HEK293 (cell line): ENCODE measurements at regions not wholly inside any gene's neighbourhood (a gene's known extent, or its start where the extent isn't known, plus 50 kb on each side); places are given as distances from the start of the nearest gene placed in this dataset.

ENCODE experiments used
- CTCF ChIA-PET: fragments of 350-600 bp; formaldehyde crosslinking; extraction: SDS; loops from one replicate; lab custom pipeline; 2021; ENCODE audit warnings: antibody characterized with exemption; lab: Yijun Ruan, JAX
- POLR2A ChIA-PET: fragments of 300-600 bp; formaldehyde crosslinking; extraction: SDS; loops from one replicate; lab custom pipeline; 2020; ENCODE audit warnings: antibody characterized with exemption, inconsistent platforms; lab: Yijun Ruan, JAX
- H3K27ac ChIP-seq: fragments of 200-500 bp; sonication (Bioruptor generic); 2 replicates; pipeline ENCODE4 v1.5.1; 2014; ENCODE audit warnings: low read depth, low read length, control low read depth, inconsistent platforms; ENCODE audit errors: extremely low read depth
- H3K36me3 ChIP-seq, 2 experiments: fragments of 200-500 bp in 1 of 2; sonication (Bioruptor generic) in 1 of 2; 1 replicate in 1 of 2; 2 replicates in 1 of 2; pipeline ENCODE4 v1.5.1; 2014 to 2017; ENCODE audit warnings: inconsistent platforms in 2 of 2, low read length in 2 of 2; ENCODE audit not compliant: control insufficient read depth in 2 of 2, insufficient read depth in 1 of 2
- H3K4me1 ChIP-seq: fragments of 200-500 bp; sonication (Bioruptor generic); 2 replicates; pipeline ENCODE4 v1.5.1; 2014; ENCODE audit warnings: mild to moderate bottlenecking, low read length, inconsistent platforms; ENCODE audit not compliant: control insufficient read depth, insufficient read depth
- H3K4me3 ChIP-seq: 2 replicates; pipeline ENCODE4 v1.5.1; 2011; ENCODE audit warnings: low read depth, mild to moderate bottlenecking, control low read depth, low read length, moderate library complexity
- H3K9me3 ChIP-seq: fragments of 200-500 bp; sonication (Bioruptor generic); 2 replicates; pipeline ENCODE4 v1.5.1; 2014; ENCODE audit warnings: low read depth, low read length, inconsistent platforms; ENCODE audit not compliant: control insufficient read depth, insufficient read depth
- BCL11A ChIP-seq: fragments of 450-650 bp; formaldehyde crosslinking; IDR thresholded peaks from 2 replicates; pipeline ENCODE4 v1.5.1; 2016; ENCODE audit warnings: low read depth, missing biosample characterization, missing genetic modification characterization
- HOXD13 ChIP-seq: sonication (generic); formaldehyde crosslinking; IDR thresholded peaks from 2 replicates; pipeline ENCODE4 v1.8.0; 2022; ENCODE audit warnings: missing genetic modification reagents, borderline replicate concordance
- KLF1 ChIP-seq: fragments of 450-650 bp; formaldehyde crosslinking; IDR thresholded peaks from 2 replicates; pipeline ENCODE4 v1.5.1; 2016; ENCODE audit warnings: missing biosample characterization, missing genetic modification characterization
- KLF16 ChIP-seq: fragments of 450-650 bp; formaldehyde crosslinking; IDR thresholded peaks from 2 replicates; pipeline ENCODE4 v1.5.1; 2017; ENCODE audit warnings: missing biosample characterization, missing genetic modification characterization
- REPIN1 ChIP-seq: fragments of 450-650 bp; formaldehyde crosslinking; IDR thresholded peaks from 2 replicates; pipeline ENCODE4 v1.5.1; 2017; ENCODE audit warnings: missing biosample characterization, missing genetic modification characterization, low read depth
- SP2 ChIP-seq: fragments of 450-650 bp; formaldehyde crosslinking; IDR thresholded peaks from 2 replicates; pipeline ENCODE4 v1.5.1; 2016; ENCODE audit warnings: missing biosample characterization, missing genetic modification characterization
- YY2 ChIP-seq: fragments of 450-650 bp; formaldehyde crosslinking; IDR thresholded peaks from 2 replicates; pipeline ENCODE4 v1.5.1; 2016; ENCODE audit warnings: missing biosample characterization, missing genetic modification characterization
- ZEB2 ChIP-seq: fragments of 450-650 bp; formaldehyde crosslinking; IDR thresholded peaks from 2 replicates; pipeline ENCODE4 v1.5.1; 2016; ENCODE audit warnings: missing biosample characterization, missing genetic modification characterization
- ZNF138 ChIP-seq: fragments of 450-650 bp; formaldehyde crosslinking; IDR thresholded peaks from 2 replicates; pipeline ENCODE4 v1.5.1; 2016; ENCODE audit warnings: missing biosample characterization, missing genetic modification characterization, borderline replicate concordance
- ZNF155 ChIP-seq: fragments of 450-650 bp; formaldehyde crosslinking; IDR thresholded peaks from 2 replicates; pipeline ENCODE4 v1.5.1; 2016; ENCODE audit warnings: missing biosample characterization, missing genetic modification characterization
- ZNF211 ChIP-seq: fragments of 450-650 bp; formaldehyde crosslinking; IDR thresholded peaks from 2 replicates; pipeline ENCODE4 v1.5.1; 2016; ENCODE audit warnings: low read depth, missing biosample characterization, missing genetic modification characterization
- ZNF292 ChIP-seq: fragments of 450-650 bp; formaldehyde crosslinking; IDR thresholded peaks from 2 replicates; pipeline ENCODE4 v1.5.1; 2016; ENCODE audit warnings: low read depth, missing biosample characterization, missing genetic modification characterization, borderline replicate concordance
- ZNF341 ChIP-seq: fragments of 450-650 bp; formaldehyde crosslinking; IDR thresholded peaks from 2 replicates; pipeline ENCODE4; 2016; ENCODE audit warnings: low read depth, missing biosample characterization, missing genetic modification characterization
- ZNF350 ChIP-seq: fragments of 450-650 bp; formaldehyde crosslinking; IDR thresholded peaks from 2 replicates; pipeline ENCODE4 v1.5.0; 2017; ENCODE audit warnings: missing biosample characterization, mild to moderate bottlenecking, missing genetic modification characterization
- ZNF366 ChIP-seq: fragments of 450-650 bp; formaldehyde crosslinking; conservative IDR thresholded peaks from 2 replicates; pipeline ENCODE4 v1.5.1; 2016; ENCODE audit warnings: missing biosample characterization, missing genetic modification characterization
- ZNF416 ChIP-seq: fragments of 450-650 bp; formaldehyde crosslinking; IDR thresholded peaks from 2 replicates; pipeline ENCODE4 v1.5.1; 2016; ENCODE audit warnings: missing biosample characterization, missing genetic modification characterization
- ZNF473 ChIP-seq: fragments of 450-650 bp; formaldehyde crosslinking; IDR thresholded peaks from 2 replicates; pipeline ENCODE4 v1.5.1; 2017; ENCODE audit warnings: missing biosample characterization, missing genetic modification characterization
- ZNF548 ChIP-seq: fragments of 450-650 bp; formaldehyde crosslinking; IDR thresholded peaks from 2 replicates; pipeline ENCODE4 v1.5.1; 2016; ENCODE audit warnings: missing biosample characterization, missing genetic modification characterization
- ZNF626 ChIP-seq: fragments of 450-650 bp; sonication (Bioruptor Pico); formaldehyde crosslinking; IDR thresholded peaks from 2 replicates; pipeline ENCODE4 v1.5.1; 2018; ENCODE audit warnings: missing biosample characterization, missing genetic modification characterization, inconsistent platforms
- ZNF629 ChIP-seq: fragments of 450-650 bp; formaldehyde crosslinking; IDR thresholded peaks from 2 replicates; pipeline ENCODE4 v1.5.1; 2017; ENCODE audit warnings: missing biosample characterization, missing genetic modification characterization
- ZNF670 ChIP-seq: fragments of 450-650 bp; formaldehyde crosslinking; IDR thresholded peaks from 2 replicates; pipeline ENCODE4 v1.5.1; 2016; ENCODE audit warnings: missing biosample characterization, missing genetic modification characterization, low read depth
- ZNF701 ChIP-seq: fragments of 450-650 bp; formaldehyde crosslinking; IDR thresholded peaks from 2 replicates; pipeline ENCODE4 v1.5.1; 2016; ENCODE audit warnings: missing biosample characterization, missing genetic modification characterization
- ZNF777 ChIP-seq: fragments of 450-650 bp; formaldehyde crosslinking; IDR thresholded peaks from 2 replicates; pipeline ENCODE4 v1.5.1; 2017; ENCODE audit warnings: missing biosample characterization, missing genetic modification characterization, borderline replicate concordance
- ZNF791 ChIP-seq: fragments of 450-650 bp; formaldehyde crosslinking; IDR thresholded peaks from 2 replicates; pipeline ENCODE4 v1.5.1; 2016; ENCODE audit warnings: missing biosample characterization, missing genetic modification characterization
- ZNF837 ChIP-seq: fragments of 450-650 bp; formaldehyde crosslinking; IDR thresholded peaks from 2 replicates; pipeline ENCODE4 v1.5.1; 2016; ENCODE audit warnings: missing biosample characterization, missing genetic modification characterization
- ZSCAN16 ChIP-seq: fragments of 450-650 bp; formaldehyde crosslinking; IDR thresholded peaks from 2 replicates; pipeline ENCODE4 v1.5.1; 2016; ENCODE audit warnings: missing biosample characterization, missing genetic modification characterization
- ZSCAN30 ChIP-seq: fragments of 450-650 bp; IDR thresholded peaks from 2 replicates; pipeline ENCODE4 v1.5.1; 2018; ENCODE audit warnings: missing biosample characterization, mild to moderate bottlenecking, missing genetic modification characterization, moderate library complexity
- ZXDB ChIP-seq: fragments of 450-650 bp; formaldehyde crosslinking; IDR thresholded peaks from 2 replicates; pipeline ENCODE4 v1.5.1; 2016; ENCODE audit warnings: missing biosample characterization, missing genetic modification characterization
- TF ChIP-seq, protein P1 (sequence below): fragments of 450-650 bp; formaldehyde crosslinking; IDR thresholded peaks from 2 replicates; pipeline ENCODE4 v1.5.1; 2016; ENCODE audit warnings: missing biosample characterization, missing genetic modification characterization
- TF ChIP-seq, protein P2 (sequence below): fragments of 450-650 bp; formaldehyde crosslinking; IDR thresholded peaks from 2 replicates; pipeline ENCODE4 v1.5.1; 2016; ENCODE audit warnings: missing biosample characterization, missing genetic modification characterization
- TF ChIP-seq, protein P3 (sequence below): fragments of 450-650 bp; IDR thresholded peaks from 2 replicates; pipeline ENCODE4 v1.5.1; 2018; ENCODE audit warnings: missing biosample characterization, mild to moderate bottlenecking, missing genetic modification characterization
- TF ChIP-seq, protein P4 (sequence below): fragments of 450-650 bp; formaldehyde crosslinking; IDR thresholded peaks from 2 replicates; pipeline ENCODE4 v1.5.1; 2016; ENCODE audit warnings: missing biosample characterization, missing genetic modification characterization, low read depth
- TF ChIP-seq, protein P5 (sequence below): fragments of 450-650 bp; formaldehyde crosslinking; IDR thresholded peaks from 2 replicates; pipeline ENCODE4 v1.5.1; 2017; ENCODE audit warnings: missing biosample characterization, missing genetic modification characterization

DNA sequence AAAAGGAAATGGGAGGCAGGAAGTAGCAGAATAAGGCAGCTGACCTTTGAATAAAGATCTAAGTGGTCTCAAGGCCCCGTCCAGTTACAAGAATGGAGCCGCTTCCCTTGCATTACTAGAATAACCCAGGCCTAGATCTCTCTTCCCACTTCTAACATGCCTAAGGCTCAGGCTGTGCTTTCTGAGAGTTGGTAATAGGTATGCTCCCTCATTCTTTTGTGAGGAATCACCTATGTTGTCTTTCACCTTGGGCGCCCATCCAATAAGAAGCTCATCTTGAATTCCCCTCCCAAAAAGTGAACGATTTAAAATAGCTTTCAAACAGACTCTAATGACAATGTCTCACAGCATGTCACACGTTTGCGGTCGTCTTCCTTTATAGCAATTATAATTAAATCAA, 101.2 kb downstream of the KCNJ2 start:
- Histone ChIP-seq H3K36me3 (no peaks in the 10 kb centered on the region), H3K27ac (no peak overlapping the region), H3K9me3 (no peaks in the 10 kb centered on the region), H3K4me3 (no peak overlapping the region)
- CTCF ChIA-PET: no interaction called here
- POLR2A ChIA-PET: no interaction called here
- TF ChIP-seq ZNF350 (tag by site-specific recombination): no peak
- TF ChIP-seq ZNF837 (tag by site-specific recombination): no peak
- no peak for TF ChIP-seq REPIN1 (tag by site-specific recombination)
- TF ChIP-seq, all 188 proteins: peak for 0
- H3K4me1 ChIP-seq: no peaks in the 10 kb centered on the region

DNA sequence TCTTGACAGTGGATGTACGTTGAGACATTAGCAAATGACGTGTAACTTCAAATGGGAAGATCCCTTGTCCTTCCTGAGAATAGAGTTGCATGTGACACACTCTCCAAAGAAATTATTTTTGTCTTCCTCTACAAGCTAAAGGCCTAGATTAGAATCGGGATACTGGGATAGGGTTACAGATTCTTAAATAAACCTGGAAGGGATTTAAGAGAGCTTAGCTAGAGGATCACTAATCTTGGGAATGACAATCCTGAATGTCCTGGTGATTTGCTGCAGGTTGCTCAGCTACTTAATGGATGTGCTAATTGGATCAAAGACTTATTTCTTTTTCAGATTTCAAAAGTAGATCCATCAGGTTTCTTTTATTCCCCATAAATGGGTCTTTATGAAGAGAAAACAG, 101.9 kb downstream of the KCNJ2 start:
- CTCF ChIA-PET: no interaction called here

DNA sequence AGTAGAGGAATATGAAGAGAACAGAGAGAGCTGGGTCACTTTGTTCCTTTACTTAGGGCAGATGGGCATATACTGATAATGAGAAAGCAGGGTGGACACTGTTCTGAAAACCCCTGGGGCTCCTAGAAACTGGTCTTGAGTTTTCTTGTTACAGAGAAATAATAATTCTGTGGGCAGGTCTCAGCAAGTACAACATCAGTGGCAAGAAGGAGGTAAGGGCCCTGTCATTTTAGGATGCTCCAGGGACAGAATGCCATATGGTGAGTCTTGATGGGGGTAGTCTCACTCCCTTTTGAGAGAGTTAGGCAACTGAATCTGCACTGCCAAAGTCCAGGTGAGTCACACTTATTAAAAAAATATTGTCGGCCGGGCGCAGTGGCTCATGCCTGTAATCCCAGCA, 102.3 kb downstream of the KCNJ2 start:
- Histone ChIP-seq H3K36me3 (no peaks in the 10 kb centered on the region), H3K27ac (no peak overlapping the region), H3K4me1 (no peaks in the 10 kb centered on the region), H3K4me3 (no peak overlapping the region), H3K9me3 (no peaks in the 10 kb centered on the region)
- POLR2A ChIA-PET: no interaction called here
- CTCF ChIA-PET: no interaction called here
- no peak for TF ChIP-seq ZNF155
- TF ChIP-seq ZNF416 (tag by site-specific recombination): no peak
- no peak for TF ChIP-seq KLF1 (tag by site-specific recombination)
- TF ChIP-seq, protein P1, sequence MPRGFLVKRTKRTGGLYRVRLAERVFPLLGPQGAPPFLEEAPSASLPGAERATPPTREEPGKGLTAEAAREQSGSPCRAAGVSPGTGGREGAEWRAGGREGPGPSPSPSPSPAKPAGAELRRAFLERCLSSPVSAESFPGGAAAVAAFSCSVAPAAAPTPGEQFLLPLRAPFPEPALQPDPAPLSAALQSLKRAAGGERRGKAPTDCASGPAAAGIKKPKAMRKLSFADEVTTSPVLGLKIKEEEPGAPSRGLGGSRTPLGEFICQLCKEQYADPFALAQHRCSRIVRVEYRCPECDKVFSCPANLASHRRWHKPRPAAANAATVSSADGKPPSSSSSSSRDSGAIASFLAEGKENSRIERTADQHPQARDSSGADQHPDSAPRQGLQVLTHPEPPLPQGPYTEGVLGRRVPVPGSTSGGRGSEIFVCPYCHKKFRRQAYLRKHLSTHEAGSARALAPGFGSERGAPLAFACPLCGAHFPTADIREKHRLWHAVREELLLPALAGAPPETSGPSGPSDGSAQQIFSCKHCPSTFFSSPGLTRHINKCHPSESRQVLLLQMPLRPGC (tag by site-specific recombination): no peak
- TF ChIP-seq, protein P2, sequence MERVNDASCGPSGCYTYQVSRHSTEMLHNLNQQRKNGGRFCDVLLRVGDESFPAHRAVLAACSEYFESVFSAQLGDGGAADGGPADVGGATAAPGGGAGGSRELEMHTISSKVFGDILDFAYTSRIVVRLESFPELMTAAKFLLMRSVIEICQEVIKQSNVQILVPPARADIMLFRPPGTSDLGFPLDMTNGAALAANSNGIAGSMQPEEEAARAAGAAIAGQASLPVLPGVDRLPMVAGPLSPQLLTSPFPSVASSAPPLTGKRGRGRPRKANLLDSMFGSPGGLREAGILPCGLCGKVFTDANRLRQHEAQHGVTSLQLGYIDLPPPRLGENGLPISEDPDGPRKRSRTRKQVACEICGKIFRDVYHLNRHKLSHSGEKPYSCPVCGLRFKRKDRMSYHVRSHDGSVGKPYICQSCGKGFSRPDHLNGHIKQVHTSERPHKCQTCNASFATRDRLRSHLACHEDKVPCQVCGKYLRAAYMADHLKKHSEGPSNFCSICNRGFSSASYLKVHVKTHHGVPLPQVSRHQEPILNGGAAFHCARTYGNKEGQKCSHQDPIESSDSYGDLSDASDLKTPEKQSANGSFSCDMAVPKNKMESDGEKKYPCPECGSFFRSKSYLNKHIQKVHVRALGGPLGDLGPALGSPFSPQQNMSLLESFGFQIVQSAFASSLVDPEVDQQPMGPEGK (tag by site-specific recombination): no peak
- no peak for TF ChIP-seq ZEB2 (tag by site-specific recombination)
- TF ChIP-seq, protein P3, sequence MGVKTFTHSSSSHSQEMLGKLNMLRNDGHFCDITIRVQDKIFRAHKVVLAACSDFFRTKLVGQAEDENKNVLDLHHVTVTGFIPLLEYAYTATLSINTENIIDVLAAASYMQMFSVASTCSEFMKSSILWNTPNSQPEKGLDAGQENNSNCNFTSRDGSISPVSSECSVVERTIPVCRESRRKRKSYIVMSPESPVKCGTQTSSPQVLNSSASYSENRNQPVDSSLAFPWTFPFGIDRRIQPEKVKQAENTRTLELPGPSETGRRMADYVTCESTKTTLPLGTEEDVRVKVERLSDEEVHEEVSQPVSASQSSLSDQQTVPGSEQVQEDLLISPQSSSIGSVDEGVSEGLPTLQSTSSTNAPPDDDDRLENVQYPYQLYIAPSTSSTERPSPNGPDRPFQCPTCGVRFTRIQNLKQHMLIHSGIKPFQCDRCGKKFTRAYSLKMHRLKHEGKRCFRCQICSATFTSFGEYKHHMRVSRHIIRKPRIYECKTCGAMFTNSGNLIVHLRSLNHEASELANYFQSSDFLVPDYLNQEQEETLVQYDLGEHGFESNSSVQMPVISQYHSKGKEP (tag by site-specific recombination): no peak
- no peak for TF ChIP-seq ZNF473 (tag by site-specific recombination)
- TF ChIP-seq ZNF629 (tag by site-specific recombination): no peak
- no peak for TF ChIP-seq ZXDB (tag by site-specific recombination)
- no peak for TF ChIP-seq ZNF777 (tag by site-specific recombination)
- TF ChIP-seq, protein P4, sequence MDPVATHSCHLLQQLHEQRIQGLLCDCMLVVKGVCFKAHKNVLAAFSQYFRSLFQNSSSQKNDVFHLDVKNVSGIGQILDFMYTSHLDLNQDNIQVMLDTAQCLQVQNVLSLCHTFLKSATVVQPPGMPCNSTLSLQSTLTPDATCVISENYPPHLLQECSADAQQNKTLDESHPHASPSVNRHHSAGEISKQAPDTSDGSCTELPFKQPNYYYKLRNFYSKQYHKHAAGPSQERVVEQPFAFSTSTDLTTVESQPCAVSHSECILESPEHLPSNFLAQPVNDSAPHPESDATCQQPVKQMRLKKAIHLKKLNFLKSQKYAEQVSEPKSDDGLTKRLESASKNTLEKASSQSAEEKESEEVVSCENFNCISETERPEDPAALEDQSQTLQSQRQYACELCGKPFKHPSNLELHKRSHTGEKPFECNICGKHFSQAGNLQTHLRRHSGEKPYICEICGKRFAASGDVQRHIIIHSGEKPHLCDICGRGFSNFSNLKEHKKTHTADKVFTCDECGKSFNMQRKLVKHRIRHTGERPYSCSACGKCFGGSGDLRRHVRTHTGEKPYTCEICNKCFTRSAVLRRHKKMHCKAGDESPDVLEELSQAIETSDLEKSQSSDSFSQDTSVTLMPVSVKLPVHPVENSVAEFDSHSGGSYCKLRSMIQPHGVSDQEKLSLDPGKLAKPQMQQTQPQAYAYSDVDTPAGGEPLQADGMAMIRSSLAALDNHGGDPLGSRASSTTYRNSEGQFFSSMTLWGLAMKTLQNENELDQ: no peak

More for the DNA sequence above, 101.9 kb downstream of the KCNJ2 start:
- Histone ChIP-seq H3K36me3 (no peaks in the 10 kb centered on the region), H3K4me3 (no peak overlapping the region), H3K9me3 (no peaks in the 10 kb centered on the region), H3K4me1 (no peaks in the 10 kb centered on the region), H3K27ac (no peak overlapping the region)
- TF ChIP-seq YY2 (tag by site-specific recombination) (no peak), ZNF341 (tag by site-specific recombination) (no peak), ZNF211 (tag by site-specific recombination) (no peak), ZNF138 (tag by site-specific recombination) (no peak), ZNF548 (tag by site-specific recombination) (no peak), ZNF626 (tag by site-specific recombination) (no peak), ZSCAN30 (tag by site-specific recombination) (no peak), SP2 (no peak), BCL11A (tag by site-specific recombination) (no peak), ZNF292 (tag by site-specific recombination) (no peak), ZNF366 (tag by site-specific recombination) (no peak), ZNF791 (no peak), ZSCAN16 (no peak), ZNF701 (tag by site-specific recombination) (no peak), ZNF670 (tag by site-specific recombination) (no peak), KLF16 (tag by site-specific recombination) (no peak), HOXD13 (CRISPR knock-in tag) (no peak)
- TF ChIP-seq, protein P5, sequence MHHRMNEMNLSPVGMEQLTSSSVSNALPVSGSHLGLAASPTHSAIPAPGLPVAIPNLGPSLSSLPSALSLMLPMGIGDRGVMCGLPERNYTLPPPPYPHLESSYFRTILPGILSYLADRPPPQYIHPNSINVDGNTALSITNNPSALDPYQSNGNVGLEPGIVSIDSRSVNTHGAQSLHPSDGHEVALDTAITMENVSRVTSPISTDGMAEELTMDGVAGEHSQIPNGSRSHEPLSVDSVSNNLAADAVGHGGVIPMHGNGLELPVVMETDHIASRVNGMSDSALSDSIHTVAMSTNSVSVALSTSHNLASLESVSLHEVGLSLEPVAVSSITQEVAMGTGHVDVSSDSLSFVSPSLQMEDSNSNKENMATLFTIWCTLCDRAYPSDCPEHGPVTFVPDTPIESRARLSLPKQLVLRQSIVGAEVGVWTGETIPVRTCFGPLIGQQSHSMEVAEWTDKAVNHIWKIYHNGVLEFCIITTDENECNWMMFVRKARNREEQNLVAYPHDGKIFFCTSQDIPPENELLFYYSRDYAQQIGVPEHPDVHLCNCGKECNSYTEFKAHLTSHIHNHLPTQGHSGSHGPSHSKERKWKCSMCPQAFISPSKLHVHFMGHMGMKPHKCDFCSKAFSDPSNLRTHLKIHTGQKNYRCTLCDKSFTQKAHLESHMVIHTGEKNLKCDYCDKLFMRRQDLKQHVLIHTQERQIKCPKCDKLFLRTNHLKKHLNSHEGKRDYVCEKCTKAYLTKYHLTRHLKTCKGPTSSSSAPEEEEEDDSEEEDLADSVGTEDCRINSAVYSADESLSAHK (tag by site-specific recombination): no peak
- POLR2A ChIA-PET: no interaction called here
